Thyroid gland (tissue), 4 donors: ENCODE measurements at regions not wholly inside any gene's neighbourhood (a gene's known extent, or its start where the extent isn't known, plus 50 kb on each side); places are given as distances from the start of the nearest gene placed in this dataset.

Experiments used
- DNase-seq, 2 donors: peaks; one replicate each; pipeline ENCODE4 v3.0.0-alpha.2; 2019
- H3K27ac ChIP-seq, 3 donors: fragments of 200-600 bp; sonication (generic); 1 replicate in 2 of 3; 2 replicates in 1 of 3; pipeline ENCODE4 v1.5.1; 2016 to 2019; ENCODE audit warnings: mild to moderate bottlenecking in 1 of 3, moderate library complexity in 1 of 3
- H3K27me3 ChIP-seq: fragments of 200-600 bp; sonication (generic); one replicate; pipeline ENCODE4 v1.5.1; 2019
- H3K36me3 ChIP-seq, 2 donors: fragments of 200-600 bp; sonication (generic); one replicate each; pipeline ENCODE4 v1.5.1; 2016 to 2019
- H3K4me1 ChIP-seq, 2 donors: fragments of 200-600 bp; sonication (generic); one replicate each; pipeline ENCODE4 v1.5.1; 2017 to 2019
- H3K4me3 ChIP-seq, 3 donors: fragments of 200-600 bp; sonication (generic); replicated peaks in 1 of 3; 1 replicate in 2 of 3; 2 replicates in 1 of 3; pipeline ENCODE4 v1.5.1; 2016; ENCODE audit warnings: mild to moderate bottlenecking in 1 of 3
- H3K9me3 ChIP-seq: fragments of 200-600 bp; sonication (generic); one replicate; pipeline ENCODE4 v1.5.1; 2017
- CTCF ChIP-seq, 6 experiments: fragments of 200-600 bp in 3 of 6; fragments of 450-650 bp in 3 of 6; sonication (generic) in 3 of 6; IDR thresholded peaks; one replicate each; pipeline ENCODE4 v1.5.1; 2016 to 2019; ENCODE audit warnings: antibody characterized with exemption in 6 of 6, mild to moderate bottlenecking in 2 of 6, inconsistent platforms in 1 of 6, moderate library complexity in 1 of 6
- POLR2A ChIP-seq, 2 donors: fragments of 450-650 bp; IDR thresholded peaks; one replicate each; pipeline ENCODE4 v1.6.1; 2017; ENCODE audit warnings: antibody characterized with exemption in 2 of 2, mild to moderate bottlenecking in 2 of 2, moderate library complexity in 1 of 2
- WGBS, 2 donors: methylation state at CpG; one replicate each; pipeline ENCODE4 v1.1.5; 2017; 5-methylcytosine and 5-hydroxymethylcytosine counted together
- intact Hi-C: fragments of 100-400 bp; cut with DNase I; formaldehyde crosslinking; loops from one replicate; pipeline ENCODE4 v1.15.1; 2023

GRCh38 chr21:31552826-31553225 is 106.7 kb upstream of the SOD1 start:
- DNase-seq, result no peak
- Histone ChIP-seq H3K27ac (no peak overlapping the region), H3K4me1 (peaks cover 0 to 5% of the 10 kb centered on the region in 2 donors), H3K9me3 (no peaks in the 10 kb centered on the region), H3K27me3 (peaks cover 4% of the 10 kb centered on the region), H3K36me3 (no peaks in the 10 kb centered on the region), H3K4me3 (no peak overlapping the region)
- TF ChIP-seq POLR2A (IDR thresholded peaks at IDR 0.05) (no peak), CTCF (IDR thresholded peaks at IDR 0.05) (no peak)
- intact Hi-C loops, result no loop called here
- WGBS, 2 donors, result 91 to 98% methylated on average over 3 of the region's 3 CpGs

GRCh38 chr21:31550070-31550469 is 109.4 kb upstream of the SOD1 start:
- Histone ChIP-seq H3K4me3 (no peak overlapping the region), H3K27ac (no peak overlapping the region), H3K27me3 (no peaks in the 10 kb centered on the region), H3K36me3 (no peaks in the 10 kb centered on the region), H3K4me1 (no peaks in the 10 kb centered on the region), H3K9me3 (no peaks in the 10 kb centered on the region)
- WGBS, 2 donors, result 95 to 97% methylated on average over 7 of the region's 7 CpGs
- DNase-seq, result no peak
- intact Hi-C loops, result no loop called here
- no peak for TF ChIP-seq POLR2A (IDR thresholded peaks at IDR 0.05)
- no peak for TF ChIP-seq CTCF (IDR thresholded peaks at IDR 0.05)

- Histone ChIP-seq H3K4me1 (no peaks in the 10 kb centered on the region), H3K36me3 (no peaks in the 10 kb centered on the region), H3K27ac (no peak overlapping the region), H3K9me3 (no peaks in the 10 kb centered on the region), H3K4me3 (no peak overlapping the region), H3K27me3 (no peaks in the 10 kb centered on the region)
- intact Hi-C loops, result no loop called here
- no peak for DNase-seq
- no peak for TF ChIP-seq POLR2A (IDR thresholded peaks at IDR 0.05)
- no peak for TF ChIP-seq CTCF (IDR thresholded peaks at IDR 0.05)
- 95 to 100% methylated on average over 3 of the region's 3 CpGs for WGBS, 2 donors
Observed at GRCh38 chr21:31548688-31549087, 110.8 kb upstream of the SOD1 start.

- H3K4me3 ChIP-seq, result no peak overlapping the region
Observed at GRCh38 chr21:31546443-31547170, 112.9 kb upstream of the SOD1 start.

More at GRCh38 chr21:31546443-31547170, 112.9 kb upstream of the SOD1 start:
- no peak for DNase-seq
- H3K4me1 ChIP-seq, result no peaks in the 10 kb centered on the region
- H3K27ac ChIP-seq, result no peak overlapping the region
- intact Hi-C loops, result no loop called here
- TF ChIP-seq CTCF (IDR thresholded peaks at IDR 0.05) (no peak), POLR2A (IDR thresholded peaks at IDR 0.05) (no peak)
- H3K27me3 ChIP-seq, result no peaks in the 10 kb centered on the region
- no peaks in the 10 kb centered on the region for H3K36me3 ChIP-seq
- no peaks in the 10 kb centered on the region for H3K9me3 ChIP-seq
- WGBS, 2 donors, result 86 to 90% methylated on average over 3 of the region's 3 CpGs
